Esophagus muscularis mucosa (tissue), 4 donors: ENCODE measurements at regions not wholly inside any gene's neighbourhood (a gene's known extent, or its start where the extent isn't known, plus 50 kb on each side); places are given as distances from the start of the nearest gene placed in this dataset.

ENCODE experiments used
- EP300 ChIP-seq: sonication (generic); formaldehyde crosslinking; IDR thresholded peaks from one replicate; pipeline ENCODE4 v1.6.1; 2017; ENCODE audit warnings: antibody characterized with exemption
- POLR2A ChIP-seq: fragments of 450-650 bp; IDR thresholded peaks from one replicate; pipeline ENCODE4 v1.6.1; 2017; ENCODE audit warnings: antibody characterized with exemption, moderate library complexity, mild to moderate bottlenecking, low read depth
- POLR2AphosphoS5 ChIP-seq, 2 donors: sonication (generic); formaldehyde crosslinking; IDR thresholded peaks; one replicate each; pipeline ENCODE4 v1.6.1; 2017; ENCODE audit warnings: antibody characterized with exemption in 2 of 2
- TF ChIP-seq, protein P1 (sequence below), 3 experiments: fragments of 200-600 bp in 2 of 3; fragments of 450-650 bp in 1 of 3; sonication (generic) in 2 of 3; IDR thresholded peaks; one replicate each; pipeline ENCODE4 v1.5.1; 2017 to 2019; ENCODE audit warnings: antibody characterized with exemption in 3 of 3, mild to moderate bottlenecking in 2 of 3, moderate library complexity in 1 of 3

GRCh38 chr12:29930503-29930902 lies 146.8 kb upstream of the TMTC1 start:
- TF ChIP-seq EP300, result no peak
- TF ChIP-seq, protein P1, sequence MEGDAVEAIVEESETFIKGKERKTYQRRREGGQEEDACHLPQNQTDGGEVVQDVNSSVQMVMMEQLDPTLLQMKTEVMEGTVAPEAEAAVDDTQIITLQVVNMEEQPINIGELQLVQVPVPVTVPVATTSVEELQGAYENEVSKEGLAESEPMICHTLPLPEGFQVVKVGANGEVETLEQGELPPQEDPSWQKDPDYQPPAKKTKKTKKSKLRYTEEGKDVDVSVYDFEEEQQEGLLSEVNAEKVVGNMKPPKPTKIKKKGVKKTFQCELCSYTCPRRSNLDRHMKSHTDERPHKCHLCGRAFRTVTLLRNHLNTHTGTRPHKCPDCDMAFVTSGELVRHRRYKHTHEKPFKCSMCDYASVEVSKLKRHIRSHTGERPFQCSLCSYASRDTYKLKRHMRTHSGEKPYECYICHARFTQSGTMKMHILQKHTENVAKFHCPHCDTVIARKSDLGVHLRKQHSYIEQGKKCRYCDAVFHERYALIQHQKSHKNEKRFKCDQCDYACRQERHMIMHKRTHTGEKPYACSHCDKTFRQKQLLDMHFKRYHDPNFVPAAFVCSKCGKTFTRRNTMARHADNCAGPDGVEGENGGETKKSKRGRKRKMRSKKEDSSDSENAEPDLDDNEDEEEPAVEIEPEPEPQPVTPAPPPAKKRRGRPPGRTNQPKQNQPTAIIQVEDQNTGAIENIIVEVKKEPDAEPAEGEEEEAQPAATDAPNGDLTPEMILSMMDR (IDR thresholded peaks at IDR 0.05), result no peak
- no peak for TF ChIP-seq POLR2A
- no peak for TF ChIP-seq POLR2AphosphoS5 (IDR thresholded peaks at IDR 0.05)
